ENCODE measurements at regions not wholly inside any gene's neighbourhood (a gene's known extent, or its start where the extent isn't known, plus 50 kb on each side); places are given as distances from the start of the nearest gene placed in this dataset.

- Histone ChIP-seq H4K20me1 (ENCODE audit: insufficient read depth) (no peaks in the 10 kb centered on the region), H3F3A (replicated peaks; ENCODE audit: insufficient read depth) (peaks cover 35% of the 10 kb centered on the region), H3K79me2 (ENCODE audit: insufficient read depth) (no peaks in the 10 kb centered on the region), H3K4me2 (peak overlapping the region; percentile 4; the same call in 1 of the 2 replicates), H3K9ac (peak overlapping the region; percentile 13; the same call in 1 of the 2 replicates), H3K9me2 (no peaks in the 10 kb centered on the region), H3K27ac (ENCODE audit: low read depth in 2 of 2, low read length in 1 of 2) (peak overlapping the region in 1 of 2 experiments; percentile 77; a peak in 2 of 4 replicates), H3K4me1 (ENCODE audit: control insufficient read depth in 1 of 2, insufficient read depth in 2 of 2, low read depth in 1 of 2, low read length in 1 of 2) (peaks cover 0 to 17% of the 10 kb centered on the region in 2 experiments; a peak in 3 of 4 replicates), H3K27me3 (ENCODE audit: insufficient read depth) (no peaks in the 10 kb centered on the region), H2AFZ (ENCODE audit: low read depth) (peak overlapping the region; percentile 45; the same call in 1 of the 2 replicates), H3K36me3 (replicated peaks in 1 of 2; ENCODE audit: control insufficient read depth in 1 of 2, insufficient read depth in 2 of 2, low read length in 1 of 2) (no peaks in the 10 kb centered on the region), H3K4me3 (ENCODE audit: low read depth in 2 of 2, low read length in 1 of 2) (no peak overlapping the region), H3K9me3 (no peaks in the 10 kb centered on the region)
- ChIA-PET POLR2A (no interaction called here), CTCF (no interaction called here)
- no peak for DNase-seq
- TF ChIP-seq GATA2 (CRISPR knock-in tag; IDR thresholded peaks at IDR 0.05) (no peak), POLR2AphosphoS5 (IDR thresholded peaks at IDR 0.05; ENCODE audit: low read depth, low read length) (no peak), RAD21 (IDR thresholded peaks at IDR 0.05; ENCODE audit: low read length) (no peak), FOXM1 (IDR thresholded peaks at IDR 0.05; ENCODE audit: low read depth) (0 out of 2 replicates have a peak, but pooled peaks have one; percentile 3), MXI1 (IDR thresholded peaks at IDR 0.05; ENCODE audit: low read depth, low read length) (no peak), TAF1 (IDR thresholded peaks at IDR 0.05; ENCODE audit: borderline replicate concordance, low read depth, low read length) (0 out of 2 replicates have a peak, but pooled peaks have one; percentile 17), MEF2A (IDR thresholded peaks at IDR 0.05; ENCODE audit: borderline replicate concordance, low read depth) (no peak), USF2 (IDR thresholded peaks at IDR 0.05; ENCODE audit: borderline replicate concordance, low read depth, low read length) (no peak), SMC3 (IDR thresholded peaks at IDR 0.05; ENCODE audit: low read depth, low read length) (no peak), PBX3 (IDR thresholded peaks at IDR 0.05) (peak; percentile 89), TEAD4 (IDR thresholded peaks at IDR 0.05; ENCODE audit: borderline replicate concordance, insufficient read depth) (no peak; the same call in 1 of the 2 replicates), FOSL2 (IDR thresholded peaks at IDR 0.05; ENCODE audit: borderline replicate concordance, low read depth) (peak; percentile 75; the same call in 1 of the 2 replicates), NFIC (IDR thresholded peaks at IDR 0.05; ENCODE audit: borderline replicate concordance) (peak; percentile 24; the same call in 1 of the 2 replicates), ELF1 (IDR thresholded peaks at IDR 0.05) (no peak), JUND (IDR thresholded peaks at IDR 0.05) (peak; percentile 74), TCF12 (IDR thresholded peaks at IDR 0.05) (peak; percentile 68; the same call in 1 of the 2 replicates), SIN3A (IDR thresholded peaks at IDR 0.05; ENCODE audit: borderline replicate concordance, low read depth, low read length) (no peak), MAX (IDR thresholded peaks at IDR 0.05; ENCODE audit: low read depth) (peak; percentile 52; the same call in 1 of the 2 replicates), USF1 (IDR thresholded peaks at IDR 0.05; ENCODE audit: borderline replicate concordance, low read depth) (no peak), IRF3 (IDR thresholded peaks at IDR 0.05; ENCODE audit: low read depth, low read length) (no peak), NRF1 (IDR thresholded peaks at IDR 0.05; ENCODE audit: low read depth, low read length) (no peak), RXRA (IDR thresholded peaks at IDR 0.05; ENCODE audit: borderline replicate concordance, low read depth) (peak; percentile 22; the same call in 1 of the 2 replicates), EZH2phosphoT487 (IDR thresholded peaks at IDR 0.05; ENCODE audit: borderline replicate concordance, low read depth) (no peak), RFX5 (IDR thresholded peaks at IDR 0.05; ENCODE audit: low read length) (no peak), FOXJ3 (CRISPR knock-in tag; IDR thresholded peaks at IDR 0.05) (no peak), REST (IDR thresholded peaks at IDR 0.05; ENCODE audit: low read depth, low read length) (no peak), GABPA (IDR thresholded peaks at IDR 0.05; ENCODE audit: low read depth) (no peak), YY1 (IDR thresholded peaks at IDR 0.05; ENCODE audit: low read depth) (no peak)
Observed at GRCh38 chr12:79988368-79988767, 53.5 kb upstream of the PPP1R12A start.
